ENCODE measurements at regions not wholly inside any gene's neighbourhood (a gene's known extent, or its start where the extent isn't known, plus 50 kb on each side); places are given as distances from the start of the nearest gene placed in this dataset.

GRCh38 chr5:163366757-163367156, 70.6 kb upstream of the CCNG1 start:
- H3K9me3 ChIP-seq = no peaks in the 10 kb centered on the region
- H3K27ac ChIP-seq = no peak overlapping the region
- no peak for DNase-seq
- TF ChIP-seq CTCF (IDR thresholded peaks at IDR 0.05) (no peak), POLR2A (IDR thresholded peaks at IDR 0.05) (no peak)
- no peaks in the 10 kb centered on the region for H3K36me3 ChIP-seq
- H3K27me3 ChIP-seq = no peaks in the 10 kb centered on the region
- H3K4me3 ChIP-seq = no peak overlapping the region
- H3K4me1 ChIP-seq = no peaks in the 10 kb centered on the region

- no peak overlapping the region for H3K27ac ChIP-seq
- H3K36me3 ChIP-seq = no peaks in the 10 kb centered on the region
- TF ChIP-seq POLR2A (IDR thresholded peaks at IDR 0.05) (no peak), CTCF (IDR thresholded peaks at IDR 0.05) (no peak)
- no peak for DNase-seq
- H3K4me3 ChIP-seq = no peak overlapping the region
- H3K4me1 ChIP-seq = no peaks in the 10 kb centered on the region
- no peaks in the 10 kb centered on the region for H3K27me3 ChIP-seq
- H3K9me3 ChIP-seq = no peaks in the 10 kb centered on the region
Measured at GRCh38 chr5:163369776-163370385, 67.5 kb upstream of the CCNG1 start.

GRCh38 chr5:163373436-163374084, 63.8 kb upstream of the CCNG1 start:
- Histone ChIP-seq H3K36me3 (no peaks in the 10 kb centered on the region), H3K27me3 (no peaks in the 10 kb centered on the region), H3K4me1 (no peaks in the 10 kb centered on the region), H3K27ac (no peak overlapping the region), H3K9me3 (no peaks in the 10 kb centered on the region), H3K4me3 (no peak overlapping the region)
- TF ChIP-seq CTCF (IDR thresholded peaks at IDR 0.05) = no peak
- no peak for DNase-seq

- no peak for DNase-seq
- no peak overlapping the region for H3K27ac ChIP-seq
- H3K4me1 ChIP-seq = peaks cover 0 to 5% (median 0%) of the 10 kb centered on the region in 4 donors
- H3K36me3 ChIP-seq = no peaks in the 10 kb centered on the region
- no peak overlapping the region for H3K4me3 ChIP-seq
- no peaks in the 10 kb centered on the region for H3K27me3 ChIP-seq
- H3K9me3 ChIP-seq = no peaks in the 10 kb centered on the region
- TF ChIP-seq CTCF (IDR thresholded peaks at IDR 0.05) (no peak), POLR2A (IDR thresholded peaks at IDR 0.05) (no peak)
Measured at GRCh38 chr5:163377982-163378381, 59.4 kb upstream of the CCNG1 start.

- Histone ChIP-seq H3K36me3 (no peaks in the 10 kb centered on the region), H3K4me3 (no peak overlapping the region), H3K27me3 (no peaks in the 10 kb centered on the region), H3K9me3 (no peaks in the 10 kb centered on the region), H3K4me1 (peaks cover 0 to 5% (median 0%) of the 10 kb centered on the region in 4 donors), H3K27ac (no peak overlapping the region)
- TF ChIP-seq CTCF (IDR thresholded peaks at IDR 0.05) (no peak), POLR2A (IDR thresholded peaks at IDR 0.05) (no peak)
- DNase-seq = no peak
Measured at GRCh38 chr5:163379298-163380155, 57.9 kb upstream of the CCNG1 start.
